GM18873 (cell line): ENCODE measurements at regions not wholly inside any gene's neighbourhood (a gene's known extent, or its start where the extent isn't known, plus 50 kb on each side); places are given as distances from the start of the nearest gene placed in this dataset.
A peak's percentile ranks its signal among the peaks of the same experiment; 100 is the strongest.

Experiments
- ATAC-seq: cut with Tn5 transposase; IDR thresholded peaks from one replicate; pipeline ENCODE4 v1.9.1; 2021; ENCODE audit warnings: mild to moderate bottlenecking, moderate library complexity, moderate number of reproducible peaks; ENCODE audit not compliant: unreplicated experiment, low FRiP score

GRCh38 chr2:42893047-42893758, 100.8 kb upstream of the HAAO start:
- ATAC-seq, result no peak

GRCh38 chr2:42890791-42891355, 98.5 kb upstream of the HAAO start:
- no peak for ATAC-seq

GRCh38 chr2:42888321-42889245, 96.2 kb upstream of the HAAO start:
- no peak for ATAC-seq

- no peak for ATAC-seq
Observed at GRCh38 chr2:42886921-42887320, 94.5 kb upstream of the HAAO start.

GRCh38 chr2:42882756-42883155, 90.4 kb upstream of the HAAO start:
- ATAC-seq, result no peak

GRCh38 chr2:42881732-42882131, 89.3 kb upstream of the HAAO start:
- no peak for ATAC-seq

- no peak for ATAC-seq
Observed at GRCh38 chr2:42880738-42881690, 88.6 kb upstream of the HAAO start.

- no peak for ATAC-seq
Observed at GRCh38 chr2:42879913-42880737, 87.7 kb upstream of the HAAO start.

- ATAC-seq, result no peak
Observed at GRCh38 chr2:42879121-42879705, 86.8 kb upstream of the HAAO start.

- ATAC-seq, result peak; percentile 74
Observed at GRCh38 chr2:42878581-42878980, 86.2 kb upstream of the HAAO start.

GRCh38 chr2:42877936-42878335, 85.6 kb upstream of the HAAO start:
- no peak for ATAC-seq

GRCh38 chr2:42877511-42877910, 85.1 kb upstream of the HAAO start:
- ATAC-seq, result no peak

GRCh38 chr2:42876326-42876751, 84.0 kb upstream of the HAAO start:
- no peak for ATAC-seq

GRCh38 chr2:42875880-42876279, 83.5 kb upstream of the HAAO start:
- no peak for ATAC-seq

GRCh38 chr2:42874949-42875801, 82.8 kb upstream of the HAAO start:
- no peak for ATAC-seq

- no peak for ATAC-seq
Observed at GRCh38 chr2:42872721-42873120, 80.3 kb upstream of the HAAO start.

- no peak for ATAC-seq
Observed at GRCh38 chr2:42871372-42871771, 79.0 kb upstream of the HAAO start.

GRCh38 chr2:42868874-42869273, 76.5 kb upstream of the HAAO start:
- ATAC-seq, result no peak
